Fibroblast of lung (primary cell): ENCODE measurements at regions not wholly inside any gene's neighbourhood (a gene's known extent, or its start where the extent isn't known, plus 50 kb on each side); places are given as distances from the start of the nearest gene placed in this dataset.

Source experiments
- EZH2 ChIP-seq: IDR thresholded peaks from 2 replicates; pipeline ENCODE4 v1.5.1; 2012; ENCODE audit warnings: low read length, control low read depth, mild to moderate bottlenecking; ENCODE audit errors: missing control alignments
- TF ChIP-seq, protein P1 (sequence below), 2 donors: IDR thresholded peaks in 1 of 2; conservative IDR thresholded peaks in 1 of 2; 1 replicate in 1 of 2; 2 replicates in 1 of 2; pipeline ENCODE4 v1.5.1; 2011 to 2012; ENCODE audit warnings: low read length in 2 of 2, control low read depth in 1 of 2, inconsistent platforms in 1 of 2, low read depth in 1 of 2, mild to moderate bottlenecking in 1 of 2

DNA sequence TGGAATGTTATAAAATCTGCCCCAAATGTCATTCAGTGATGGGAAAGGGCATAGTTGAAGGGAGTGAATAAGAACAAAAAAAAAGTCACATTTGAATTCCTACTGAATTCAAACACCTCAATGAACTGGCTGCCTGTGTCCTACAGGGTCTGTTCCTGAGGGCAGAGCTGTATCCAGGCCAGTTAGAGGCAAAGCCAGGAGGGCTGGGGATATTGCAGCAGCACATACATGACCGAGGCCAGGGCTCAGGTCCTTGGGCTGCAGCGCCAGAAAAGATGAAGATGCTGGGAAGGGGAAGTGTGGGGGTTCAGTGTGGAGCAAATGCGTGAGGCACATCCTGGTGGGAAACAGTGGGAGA lies 449.2 kb downstream of the SIPA1L2 start:
- TF ChIP-seq, protein P1, sequence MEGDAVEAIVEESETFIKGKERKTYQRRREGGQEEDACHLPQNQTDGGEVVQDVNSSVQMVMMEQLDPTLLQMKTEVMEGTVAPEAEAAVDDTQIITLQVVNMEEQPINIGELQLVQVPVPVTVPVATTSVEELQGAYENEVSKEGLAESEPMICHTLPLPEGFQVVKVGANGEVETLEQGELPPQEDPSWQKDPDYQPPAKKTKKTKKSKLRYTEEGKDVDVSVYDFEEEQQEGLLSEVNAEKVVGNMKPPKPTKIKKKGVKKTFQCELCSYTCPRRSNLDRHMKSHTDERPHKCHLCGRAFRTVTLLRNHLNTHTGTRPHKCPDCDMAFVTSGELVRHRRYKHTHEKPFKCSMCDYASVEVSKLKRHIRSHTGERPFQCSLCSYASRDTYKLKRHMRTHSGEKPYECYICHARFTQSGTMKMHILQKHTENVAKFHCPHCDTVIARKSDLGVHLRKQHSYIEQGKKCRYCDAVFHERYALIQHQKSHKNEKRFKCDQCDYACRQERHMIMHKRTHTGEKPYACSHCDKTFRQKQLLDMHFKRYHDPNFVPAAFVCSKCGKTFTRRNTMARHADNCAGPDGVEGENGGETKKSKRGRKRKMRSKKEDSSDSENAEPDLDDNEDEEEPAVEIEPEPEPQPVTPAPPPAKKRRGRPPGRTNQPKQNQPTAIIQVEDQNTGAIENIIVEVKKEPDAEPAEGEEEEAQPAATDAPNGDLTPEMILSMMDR (conservative IDR thresholded peaks at IDR 0.05 in 1 of 2, IDR thresholded peaks at IDR 0.05 in 1 of 2; ENCODE audit: low read depth in 1 of 2, low read length in 2 of 2), result no peak
- TF ChIP-seq EZH2, result no peak
